GM06990 (cell line): ENCODE measurements at regions not wholly inside any gene's neighbourhood (a gene's known extent, or its start where the extent isn't known, plus 50 kb on each side); places are given as distances from the start of the nearest gene placed in this dataset.
"Not testable (repeated sequence)": the region's sequence is repeated elsewhere in the genome, so short reads cannot be mapped to it uniquely, and the experiment has no call there.

ENCODE experiments used
- DNase-seq: peaks from one replicate; pipeline ENCODE4 v3.0.0-alpha.2; 2011; ENCODE audit not compliant: insufficient read length; ENCODE audit errors: extremely low read depth
- H3K27me3 ChIP-seq: replicated peaks from 2 replicates; pipeline ENCODE4 v1.6.0; 2011; ENCODE audit warnings: low read length; ENCODE audit not compliant: control insufficient read depth, insufficient read depth
- H3K36me3 ChIP-seq: 2 replicates; pipeline ENCODE4 v1.5.1; 2011; ENCODE audit warnings: low read length; ENCODE audit not compliant: control insufficient read depth, insufficient read depth
- H3K4me3 ChIP-seq: replicated peaks from 2 replicates; pipeline ENCODE4 v1.5.1; 2011; ENCODE audit warnings: low read depth, mild to moderate bottlenecking, control low read depth, low read length
- TF ChIP-seq, protein P1 (sequence below): IDR thresholded peaks from 2 replicates; pipeline ENCODE4 v1.5.1; 2011; ENCODE audit warnings: low read length, control low read depth, mild to moderate bottlenecking, inconsistent platforms; ENCODE audit not compliant: insufficient read depth, poor library complexity, severe bottlenecking

DNA sequence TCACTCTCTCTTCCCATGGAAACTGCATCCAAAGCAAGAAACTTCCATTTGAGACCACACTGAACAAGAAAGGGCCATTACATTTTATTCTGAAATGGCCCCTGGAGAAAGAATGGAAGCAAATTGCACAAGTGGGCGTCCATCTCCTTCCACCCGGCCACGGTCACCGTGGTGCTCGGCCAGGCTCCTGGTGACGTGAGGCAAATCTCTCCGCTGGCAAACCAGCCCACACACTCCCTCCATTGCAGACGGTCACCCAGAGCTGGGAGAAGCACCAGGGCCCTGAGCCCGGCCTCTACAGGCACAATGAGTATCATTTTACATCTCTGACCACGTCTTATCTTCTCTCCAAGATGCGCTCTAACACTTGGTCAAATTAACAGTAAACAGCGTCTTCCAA, 126.1 kb upstream of the FAM20C start:
- TF ChIP-seq, protein P1, sequence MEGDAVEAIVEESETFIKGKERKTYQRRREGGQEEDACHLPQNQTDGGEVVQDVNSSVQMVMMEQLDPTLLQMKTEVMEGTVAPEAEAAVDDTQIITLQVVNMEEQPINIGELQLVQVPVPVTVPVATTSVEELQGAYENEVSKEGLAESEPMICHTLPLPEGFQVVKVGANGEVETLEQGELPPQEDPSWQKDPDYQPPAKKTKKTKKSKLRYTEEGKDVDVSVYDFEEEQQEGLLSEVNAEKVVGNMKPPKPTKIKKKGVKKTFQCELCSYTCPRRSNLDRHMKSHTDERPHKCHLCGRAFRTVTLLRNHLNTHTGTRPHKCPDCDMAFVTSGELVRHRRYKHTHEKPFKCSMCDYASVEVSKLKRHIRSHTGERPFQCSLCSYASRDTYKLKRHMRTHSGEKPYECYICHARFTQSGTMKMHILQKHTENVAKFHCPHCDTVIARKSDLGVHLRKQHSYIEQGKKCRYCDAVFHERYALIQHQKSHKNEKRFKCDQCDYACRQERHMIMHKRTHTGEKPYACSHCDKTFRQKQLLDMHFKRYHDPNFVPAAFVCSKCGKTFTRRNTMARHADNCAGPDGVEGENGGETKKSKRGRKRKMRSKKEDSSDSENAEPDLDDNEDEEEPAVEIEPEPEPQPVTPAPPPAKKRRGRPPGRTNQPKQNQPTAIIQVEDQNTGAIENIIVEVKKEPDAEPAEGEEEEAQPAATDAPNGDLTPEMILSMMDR, result no peak
- DNase-seq, result no peak
- Histone ChIP-seq H3K27me3 (no peaks in the 10 kb centered on the region; the same call in 1 of the 2 replicates), H3K36me3 (no peaks in the 10 kb centered on the region), H3K4me3 (no peak overlapping the region)

DNA sequence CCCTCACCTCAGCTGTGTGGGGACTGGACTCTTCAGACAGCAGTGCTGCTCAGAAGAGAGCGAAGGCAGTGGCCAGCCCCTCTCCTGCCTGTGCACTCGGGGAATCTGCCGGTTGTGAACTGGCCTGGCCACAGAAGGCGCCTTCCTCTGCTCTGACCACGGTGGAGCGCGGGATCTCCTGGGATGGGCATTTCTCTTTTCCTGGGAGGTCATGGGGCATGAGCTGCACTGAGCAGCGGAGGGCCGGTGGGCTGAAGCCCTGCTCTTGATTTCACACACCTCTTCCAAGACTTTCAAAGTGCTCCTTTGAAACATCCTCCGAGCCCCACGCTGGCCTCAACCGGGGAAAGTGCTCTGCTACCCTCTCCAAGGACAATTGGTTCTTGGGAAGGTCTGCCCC, 125.6 kb upstream of the FAM20C start:
- Histone ChIP-seq H3K27me3 (no peaks in the 10 kb centered on the region; the same call in 1 of the 2 replicates), H3K36me3 (no peaks in the 10 kb centered on the region), H3K4me3 (no peak overlapping the region)
- TF ChIP-seq, protein P1, result no peak
- DNase-seq, result no peak

DNA sequence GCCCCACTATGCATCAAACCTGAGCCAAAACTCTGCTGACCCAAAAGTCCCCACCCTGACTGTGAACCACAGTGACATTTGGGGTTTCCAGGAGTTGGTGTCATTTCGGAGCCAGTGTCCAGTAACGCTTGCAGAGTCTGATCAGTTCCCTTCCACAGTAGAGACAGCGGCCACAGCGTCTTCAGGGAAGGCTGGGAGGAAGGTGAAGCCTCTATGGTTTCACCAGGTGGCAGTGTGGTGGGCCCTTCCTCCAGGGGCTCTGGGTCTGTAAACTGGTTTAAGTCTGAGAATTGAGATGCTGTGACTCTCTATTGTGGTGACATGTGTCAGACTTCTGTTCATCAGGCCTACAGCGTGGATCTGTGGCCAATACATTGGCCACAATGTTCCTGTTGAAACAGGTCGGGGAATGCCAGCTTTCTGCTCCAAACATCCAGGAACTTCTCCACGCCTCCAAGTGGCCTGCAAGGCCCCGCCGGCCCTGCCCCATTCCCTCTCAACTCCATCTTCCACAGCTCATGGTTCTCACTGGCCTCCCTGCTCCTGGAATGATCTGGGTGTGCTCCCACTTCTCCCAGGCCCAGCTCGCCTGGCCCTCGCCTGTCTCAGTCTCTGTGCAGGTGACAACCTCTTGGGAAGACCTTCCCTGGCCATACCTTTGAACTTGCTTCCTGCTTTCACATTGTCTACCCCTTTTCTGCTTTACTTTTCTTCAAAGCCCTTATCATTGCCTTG, 124.5 kb upstream of the FAM20C start:
- TF ChIP-seq, protein P1, result no peak
- H3K27me3 ChIP-seq, result no peaks in the 10 kb centered on the region; the same call in 1 of the 2 replicates
- no peaks in the 10 kb centered on the region for H3K36me3 ChIP-seq
- no peak overlapping the region for H3K4me3 ChIP-seq
- no peak for DNase-seq

DNA sequence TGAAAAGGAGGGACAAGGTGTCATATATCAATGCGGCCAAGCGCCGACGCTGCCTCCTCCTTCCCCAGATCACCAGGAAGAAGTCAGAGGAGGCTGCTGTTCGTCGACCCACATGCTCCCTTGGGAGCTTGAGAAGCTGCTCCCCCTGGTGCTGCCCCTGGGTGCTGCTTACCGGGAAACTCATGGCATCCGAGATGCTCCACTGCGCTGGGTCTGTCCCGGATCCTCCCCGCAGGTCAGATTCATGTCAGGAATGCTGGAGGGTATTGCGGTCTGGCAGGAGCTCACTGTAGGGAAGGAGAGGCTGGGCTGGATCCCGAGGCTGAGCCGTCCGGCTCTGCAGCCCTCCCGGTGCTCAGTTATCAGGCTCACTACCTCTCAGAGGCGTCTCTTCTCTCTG, 123.7 kb upstream of the FAM20C start:
- no peaks in the 10 kb centered on the region; the same call in 1 of the 2 replicates for H3K27me3 ChIP-seq
- no peak for DNase-seq
- no peaks in the 10 kb centered on the region for H3K36me3 ChIP-seq
- TF ChIP-seq, protein P1, result no peak
- no peak overlapping the region for H3K4me3 ChIP-seq

DNA sequence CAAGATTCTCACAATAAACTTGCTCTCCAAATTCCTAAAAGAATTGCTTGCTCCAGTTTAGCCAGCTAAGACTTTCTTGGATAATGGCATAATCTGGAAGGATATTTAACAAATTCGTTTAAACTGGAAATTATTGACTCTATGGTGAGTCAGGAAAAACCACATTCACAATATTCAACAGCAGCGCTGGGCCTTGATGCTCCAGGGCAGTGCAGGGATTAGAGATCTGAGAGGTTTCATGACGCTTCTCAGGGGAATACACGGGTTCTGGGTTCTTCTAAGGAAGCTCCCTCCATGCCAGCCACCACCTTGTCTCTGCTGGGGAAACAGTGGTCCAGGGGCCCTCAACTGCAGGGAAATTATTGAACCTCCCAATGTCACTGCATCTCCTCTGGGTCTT, 123.3 kb upstream of the FAM20C start:
- not testable (repeated sequence) for H3K4me3 ChIP-seq, H3K27me3 ChIP-seq, H3K36me3 ChIP-seq, DNase-seq

DNA sequence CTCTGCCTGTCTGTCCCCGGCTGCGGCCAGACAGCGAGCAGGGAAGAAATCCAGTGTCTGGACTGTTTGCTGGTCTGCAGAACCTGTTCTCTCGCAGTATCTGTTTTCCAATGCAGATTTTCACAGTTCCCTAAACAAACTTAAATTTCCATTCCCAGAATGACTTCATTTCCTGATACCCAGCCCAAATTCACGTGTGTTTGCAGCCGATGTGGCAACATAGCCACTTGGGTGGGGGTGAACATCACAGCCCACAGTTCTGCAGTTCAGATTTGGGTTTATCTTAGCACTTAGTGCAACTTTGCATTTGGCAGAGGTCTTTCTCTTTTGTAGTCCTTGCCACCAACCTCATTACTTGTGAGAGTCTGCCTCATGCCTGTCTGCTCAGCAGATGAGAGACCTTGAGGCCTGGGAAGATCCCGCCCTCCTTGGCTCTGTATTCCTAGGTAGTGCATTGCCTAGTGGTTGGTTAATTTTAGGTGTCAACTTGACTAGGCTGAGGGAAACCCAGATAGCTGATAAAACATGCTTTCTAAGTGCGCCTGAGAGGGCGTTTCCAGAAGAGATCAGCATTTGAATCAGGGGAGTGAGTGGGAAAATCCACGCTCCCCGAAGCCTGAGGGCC, 122.8 kb upstream of the FAM20C start:
- not testable (repeated sequence) for DNase-seq, H3K36me3 ChIP-seq, H3K4me3 ChIP-seq, H3K27me3 ChIP-seq

DNA sequence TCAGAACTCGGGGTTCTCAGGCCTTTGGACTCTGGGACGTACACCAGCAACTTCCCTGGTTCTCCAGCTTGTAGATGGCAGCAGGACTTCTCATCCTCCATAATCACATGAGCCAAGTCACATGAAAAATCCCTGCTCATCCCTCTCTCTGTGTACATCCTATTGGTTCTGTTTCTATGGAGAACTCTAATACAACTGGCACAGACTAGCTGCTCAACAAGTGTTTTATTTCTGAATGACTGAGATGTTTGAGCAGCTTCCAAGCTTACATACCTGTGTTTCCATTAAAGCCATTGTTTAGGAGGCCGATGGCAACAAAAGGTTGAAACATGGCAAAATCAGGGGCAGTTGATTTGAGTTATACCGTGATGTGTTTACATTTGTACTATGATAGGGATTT, 122.2 kb upstream of the FAM20C start:
- not testable (repeated sequence) for H3K27me3 ChIP-seq, DNase-seq, H3K4me3 ChIP-seq, H3K36me3 ChIP-seq

DNA sequence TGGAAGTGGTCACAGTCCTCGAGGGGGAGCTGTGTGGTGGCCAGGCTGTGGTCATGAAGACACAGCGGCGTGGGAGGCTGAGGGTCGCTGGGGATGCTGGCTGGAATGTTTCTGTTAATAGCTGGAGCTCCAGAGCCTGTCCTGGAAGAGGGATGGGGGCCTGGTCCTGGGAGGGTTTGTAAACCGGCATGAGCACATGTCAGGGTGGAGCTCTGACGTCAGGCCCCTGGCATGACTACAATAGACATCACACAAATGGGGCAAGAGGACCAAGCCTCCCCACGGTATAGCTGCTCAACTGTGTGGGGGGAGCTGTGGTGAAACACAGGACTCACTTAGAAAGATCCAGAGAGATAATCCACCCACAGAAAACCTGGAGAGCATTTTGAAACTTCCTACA, 121.4 kb upstream of the FAM20C start:
- not testable (repeated sequence) for H3K27me3 ChIP-seq

DNA sequence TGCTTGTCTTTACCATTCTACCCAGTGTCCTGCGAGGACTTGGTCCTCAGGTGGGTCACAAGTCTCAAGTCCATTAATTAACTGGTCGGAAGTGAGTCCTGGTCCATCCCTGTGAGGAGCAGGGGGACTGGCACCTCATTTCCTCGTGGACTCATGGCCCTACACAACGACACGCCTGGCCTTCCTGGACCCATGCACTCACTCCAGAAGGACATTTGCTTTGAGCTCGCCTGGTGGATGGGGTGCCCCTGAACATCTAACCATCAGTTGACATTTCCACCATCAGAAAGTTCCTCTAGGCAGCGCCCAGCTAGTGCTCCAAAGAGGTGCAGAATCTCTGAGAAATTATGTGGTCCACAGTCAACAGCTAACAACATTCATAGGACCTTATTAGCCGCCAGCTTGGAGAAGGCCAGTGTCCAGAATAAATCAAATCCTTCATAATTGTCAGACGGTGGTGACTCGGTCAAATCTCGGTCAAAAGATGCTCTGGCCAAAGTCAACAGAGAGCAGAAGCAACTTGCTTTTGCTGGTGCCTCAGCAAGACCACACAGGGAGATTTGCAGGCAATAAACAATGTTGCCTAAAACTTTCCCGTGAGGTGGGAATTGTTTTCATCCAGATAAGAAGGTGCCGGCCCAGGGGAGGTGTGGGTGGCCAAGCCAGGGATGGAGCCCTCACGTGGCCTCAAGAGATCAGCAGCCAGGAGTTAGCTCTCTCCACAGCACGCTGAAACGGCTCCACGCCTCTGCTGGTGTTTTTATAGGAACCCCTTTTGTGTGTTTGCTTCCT, 119.9 kb upstream of the FAM20C start:
- not testable (repeated sequence) for H3K4me3 ChIP-seq, H3K36me3 ChIP-seq, DNase-seq, H3K27me3 ChIP-seq

More for the DNA sequence above, 121.4 kb upstream of the FAM20C start:
- not testable (repeated sequence) for H3K36me3 ChIP-seq, H3K4me3 ChIP-seq, DNase-seq

DNA sequence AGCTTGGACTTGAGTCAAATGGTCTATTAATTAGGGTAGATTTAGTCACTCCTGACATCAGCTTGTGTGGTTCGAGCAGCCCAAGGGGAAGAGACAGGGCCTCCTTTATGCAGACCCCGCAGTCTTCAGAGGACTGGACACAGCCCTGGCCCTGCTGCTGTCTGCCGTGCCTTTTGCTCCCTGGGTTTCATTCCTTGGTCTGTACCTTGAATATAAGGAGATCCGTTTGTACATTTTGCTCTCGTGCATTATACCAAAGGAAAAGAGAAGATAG, 119.4 kb upstream of the FAM20C start:
- DNase-seq, H3K36me3 ChIP-seq, H3K27me3 ChIP-seq, H3K4me3 ChIP-seq: not testable (repeated sequence)
